H9 (cell line): ENCODE measurements at regions not wholly inside any gene's neighbourhood (a gene's known extent, or its start where the extent isn't known, plus 50 kb on each side); places are given as distances from the start of the nearest gene placed in this dataset.

Experiments used
- DNase-seq: peaks from one replicate; pipeline ENCODE4 v3.0.0-alpha.2; 2017
- H2AFZ ChIP-seq: one replicate; pipeline ENCODE4 v1.6.1; 2013; ENCODE audit warnings: mild to moderate bottlenecking, low read length, control low read depth, moderate library complexity
- H2AK5ac ChIP-seq: 2 replicates; pipeline ENCODE4 v1.6.1; 2013; ENCODE audit warnings: low read length, control low read depth, mixed read lengths; ENCODE audit not compliant: insufficient read length
- H2BK120ac ChIP-seq: one replicate; pipeline ENCODE4 v1.6.1; 2013; ENCODE audit warnings: low read depth, mild to moderate bottlenecking, low read length, control low read depth, inconsistent platforms; ENCODE audit not compliant: poor library complexity, severe bottlenecking
- H2BK12ac ChIP-seq: 2 replicates; pipeline ENCODE4 v1.6.1; 2013; ENCODE audit warnings: low read length, control low read depth, mixed read lengths, low read depth; ENCODE audit not compliant: insufficient read length
- H2BK15ac ChIP-seq: 2 replicates; pipeline ENCODE4 v1.6.1; 2013; ENCODE audit warnings: low read depth, low read length, control low read depth
- H2BK20ac ChIP-seq: one replicate; pipeline ENCODE4 v1.6.1; 2013; ENCODE audit warnings: low read depth, mild to moderate bottlenecking, low read length, control low read depth, inconsistent platforms; ENCODE audit not compliant: poor library complexity, severe bottlenecking
- H2BK5ac ChIP-seq: 2 replicates; pipeline ENCODE4 v1.6.1; 2013; ENCODE audit warnings: low read length, control low read depth, mixed read lengths; ENCODE audit not compliant: insufficient read length
- H3K14ac ChIP-seq: 2 replicates; pipeline ENCODE4 v1.6.1; 2013; ENCODE audit warnings: low read length, control low read depth; ENCODE audit not compliant: insufficient read depth
- H3K18ac ChIP-seq: 2 replicates; pipeline ENCODE4 v1.6.1; 2013; ENCODE audit warnings: low read depth, mild to moderate bottlenecking, mixed read lengths, low read length, control low read depth; ENCODE audit not compliant: insufficient read length
- H3K23ac ChIP-seq: 2 replicates; pipeline ENCODE4 v1.6.1; 2013; ENCODE audit warnings: low read length, control low read depth, mixed read lengths, low read depth; ENCODE audit not compliant: insufficient read length
- H3K23me2 ChIP-seq: 2 replicates; pipeline ENCODE4 v1.6.1; 2013; ENCODE audit warnings: low read depth, mild to moderate bottlenecking, mixed read lengths, low read length, control low read depth; ENCODE audit not compliant: insufficient read length, poor library complexity, severe bottlenecking
- H3K27ac ChIP-seq: 2 replicates; pipeline ENCODE4 v1.5.1; 2013; ENCODE audit warnings: low read length, control low read depth, mixed read lengths, low read depth; ENCODE audit not compliant: insufficient read length
- H3K27me3 ChIP-seq: 2 replicates; pipeline ENCODE4 v1.6.1; 2013; ENCODE audit warnings: low read length, control low read depth, inconsistent platforms; ENCODE audit not compliant: insufficient read depth
- H3K4ac ChIP-seq: 2 replicates; pipeline ENCODE4 v1.6.1; 2013; ENCODE audit warnings: low read depth, mild to moderate bottlenecking, control low read depth, inconsistent platforms, low read length, moderate library complexity
- H3K4me1 ChIP-seq: 2 replicates; pipeline ENCODE4 v1.6.1; 2013; ENCODE audit warnings: low read length, control low read depth, inconsistent platforms; ENCODE audit not compliant: insufficient read depth
- H3K4me2 ChIP-seq: 2 replicates; pipeline ENCODE4 v1.6.1; 2013; ENCODE audit warnings: low read length, control low read depth, mixed read lengths; ENCODE audit not compliant: insufficient read length, insufficient read depth
- H3K56ac ChIP-seq: 2 replicates; pipeline ENCODE4 v1.6.1; 2013; ENCODE audit warnings: low read depth, mild to moderate bottlenecking, mixed read lengths, low read length, control low read depth; ENCODE audit not compliant: insufficient read length
- H3K79me1 ChIP-seq: 2 replicates; pipeline ENCODE4 v1.6.1; 2013; ENCODE audit warnings: low read depth, mild to moderate bottlenecking, moderate library complexity, low read length, control low read depth, inconsistent platforms; ENCODE audit not compliant: insufficient read depth, poor library complexity, severe bottlenecking
- H3K79me2 ChIP-seq: 2 replicates; pipeline ENCODE4 v1.6.1; 2013; ENCODE audit warnings: low read length, control low read depth, inconsistent platforms; ENCODE audit not compliant: insufficient read depth
- H3K9ac ChIP-seq: 2 replicates; pipeline ENCODE4 v1.6.1; 2013; ENCODE audit warnings: low read length, control low read depth, mixed read lengths; ENCODE audit not compliant: insufficient read length; ENCODE audit errors: extremely low read depth
- H3K9me3 ChIP-seq: one replicate; pipeline ENCODE4 v1.6.1; 2013; ENCODE audit warnings: low read depth, low read length, inconsistent platforms; ENCODE audit not compliant: control insufficient read depth
- H3T11ph ChIP-seq: one replicate; pipeline ENCODE4 v1.6.1; 2013; ENCODE audit warnings: mild to moderate bottlenecking, low read length, control low read depth, inconsistent platforms
- H4K20me1 ChIP-seq: one replicate; pipeline ENCODE4 v1.6.1; 2013; ENCODE audit not compliant: control insufficient read depth, insufficient read length, insufficient read depth
- H4K5ac ChIP-seq: 2 replicates; pipeline ENCODE4 v1.6.1; 2013; ENCODE audit warnings: low read depth, mild to moderate bottlenecking, mixed read lengths, low read length, control low read depth; ENCODE audit not compliant: insufficient read length
- H4K8ac ChIP-seq: replicated peaks from 2 replicates; pipeline ENCODE4 v1.6.1; 2013; ENCODE audit warnings: low read length, control low read depth, mixed read lengths, low read depth; ENCODE audit not compliant: insufficient read length
- H4K91ac ChIP-seq: 2 replicates; pipeline ENCODE4 v1.6.1; 2013; ENCODE audit warnings: low read depth, mild to moderate bottlenecking, moderate library complexity, mixed read lengths, low read length, control low read depth; ENCODE audit not compliant: insufficient read length
- H3K27ac Mint-ChIP-seq, 3 experiments: 2 replicates in 2 of 3; 3 replicates in 1 of 3; pipeline ENCODE4 v1.8.0; 2020 to 2021; ENCODE audit warnings: mixed read lengths in 3 of 3, mild to moderate bottlenecking in 1 of 3, moderate library complexity in 1 of 3
- H3K27me3 Mint-ChIP-seq: 2 replicates; pipeline ENCODE4 v1.8.0; 2021; ENCODE audit warnings: low read depth, mild to moderate bottlenecking, moderate library complexity, mixed read lengths
- H3K36me3 Mint-ChIP-seq, 3 experiments: 2 replicates in 2 of 3; 3 replicates in 1 of 3; pipeline ENCODE4 v1.8.0; 2020 to 2021; ENCODE audit warnings: low read depth in 3 of 3, mixed read lengths in 3 of 3; ENCODE audit not compliant: insufficient read depth in 1 of 3
- H3K4me1 Mint-ChIP-seq, 2 experiments: 2 replicates each; pipeline ENCODE4 v1.8.0; 2020; ENCODE audit warnings: mixed read lengths in 2 of 2
- H3K4me3 Mint-ChIP-seq, 2 experiments: 2 replicates in 1 of 2; 3 replicates in 1 of 2; pipeline ENCODE4 v1.8.0; 2020 to 2021; ENCODE audit warnings: mild to moderate bottlenecking in 2 of 2, mixed read lengths in 2 of 2, moderate library complexity in 1 of 2
- H3K9me3 Mint-ChIP-seq, 2 experiments: 2 replicates in 1 of 2; 3 replicates in 1 of 2; pipeline ENCODE4 v1.8.0; 2020; ENCODE audit warnings: mild to moderate bottlenecking in 2 of 2, mixed read lengths in 2 of 2, moderate library complexity in 1 of 2
- WGBS: extraction: QIAGEN DNeasy Blood & Tissue Kit; methylation state at CpG from one replicate; pipeline ENCODE4 v1.1.7; 2013; ENCODE audit warnings: missing lambda C conversion rate, low lambda C conversion rate, mixed read lengths; ENCODE audit not compliant: insufficient read length; ENCODE audit errors: extremely low coverage; 5-methylcytosine and 5-hydroxymethylcytosine counted together
- TF ChIP-seq, protein P1 (sequence below): fragments of 200-600 bp; sonication (generic); conservative IDR thresholded peaks from 3 replicates; pipeline ENCODE4 v1.8.0; 2021; ENCODE audit warnings: antibody characterized with exemption, mild to moderate bottlenecking

DNA sequence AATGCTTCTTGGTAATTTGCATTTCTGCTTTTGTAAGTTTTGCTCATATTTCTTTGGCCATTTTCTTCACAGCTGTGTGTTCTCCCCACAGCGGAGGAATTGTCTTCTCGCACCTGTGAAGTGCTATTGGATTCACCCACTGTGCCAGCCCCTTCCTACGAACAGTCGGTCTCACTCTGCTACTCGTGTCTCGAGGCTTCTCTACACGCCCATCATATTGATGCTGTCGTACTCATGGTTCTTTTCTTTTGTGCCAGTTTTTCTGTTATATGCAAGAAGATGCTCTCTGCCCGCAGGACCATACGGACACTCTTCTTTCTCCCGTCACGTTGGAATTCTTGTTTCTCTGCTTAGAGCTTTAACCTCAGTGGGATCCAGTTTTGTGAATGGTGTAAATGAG lies 200.3 kb downstream of the DLL1 start:
- H2BK15ac ChIP-seq = no peak overlapping the region
- no peak overlapping the region for H3K23ac ChIP-seq
- Mint-ChIP-seq H3K4me1 (no peaks in the 10 kb centered on the region), H3K4me3 (no peak overlapping the region), H3K9me3 (peaks cover 0 to 2% of the 10 kb centered on the region in 2 experiments; a peak in 2 of 5 replicates), H3K36me3 (no peaks in the 10 kb centered on the region), H3K27ac (no peak overlapping the region), H3K27me3 (peaks cover 4% of the 10 kb centered on the region)
- H2BK20ac ChIP-seq = no peak overlapping the region
- H2AK5ac ChIP-seq = no peak overlapping the region
- H4K91ac ChIP-seq = no peak overlapping the region
- H2BK5ac ChIP-seq = no peak overlapping the region
- H3K27me3 ChIP-seq = no peaks in the 10 kb centered on the region
- no peaks in the 10 kb centered on the region for H3K79me1 ChIP-seq
- no peak overlapping the region for H3K27ac ChIP-seq
- H3K18ac ChIP-seq = no peak overlapping the region
- H2BK12ac ChIP-seq = no peak overlapping the region
- DNase-seq = no peak
- no peaks in the 10 kb centered on the region for H3K9me3 ChIP-seq
- WGBS = no CpG with 5 or more reads among the region's 12 CpGs
- H3K23me2 ChIP-seq = no peaks in the 10 kb centered on the region
- no peak overlapping the region for H4K5ac ChIP-seq
- H3K4me1 ChIP-seq = no peaks in the 10 kb centered on the region
- H3K14ac ChIP-seq = no peak overlapping the region; the same call in 1 of the 2 replicates
- no peak overlapping the region for H3T11ph ChIP-seq
- no peak overlapping the region for H2AFZ ChIP-seq
- no peaks in the 10 kb centered on the region for H4K20me1 ChIP-seq
- no peak overlapping the region for H3K4ac ChIP-seq
- H3K79me2 ChIP-seq = no peaks in the 10 kb centered on the region
- no peak overlapping the region for H4K8ac ChIP-seq
- TF ChIP-seq, protein P1, sequence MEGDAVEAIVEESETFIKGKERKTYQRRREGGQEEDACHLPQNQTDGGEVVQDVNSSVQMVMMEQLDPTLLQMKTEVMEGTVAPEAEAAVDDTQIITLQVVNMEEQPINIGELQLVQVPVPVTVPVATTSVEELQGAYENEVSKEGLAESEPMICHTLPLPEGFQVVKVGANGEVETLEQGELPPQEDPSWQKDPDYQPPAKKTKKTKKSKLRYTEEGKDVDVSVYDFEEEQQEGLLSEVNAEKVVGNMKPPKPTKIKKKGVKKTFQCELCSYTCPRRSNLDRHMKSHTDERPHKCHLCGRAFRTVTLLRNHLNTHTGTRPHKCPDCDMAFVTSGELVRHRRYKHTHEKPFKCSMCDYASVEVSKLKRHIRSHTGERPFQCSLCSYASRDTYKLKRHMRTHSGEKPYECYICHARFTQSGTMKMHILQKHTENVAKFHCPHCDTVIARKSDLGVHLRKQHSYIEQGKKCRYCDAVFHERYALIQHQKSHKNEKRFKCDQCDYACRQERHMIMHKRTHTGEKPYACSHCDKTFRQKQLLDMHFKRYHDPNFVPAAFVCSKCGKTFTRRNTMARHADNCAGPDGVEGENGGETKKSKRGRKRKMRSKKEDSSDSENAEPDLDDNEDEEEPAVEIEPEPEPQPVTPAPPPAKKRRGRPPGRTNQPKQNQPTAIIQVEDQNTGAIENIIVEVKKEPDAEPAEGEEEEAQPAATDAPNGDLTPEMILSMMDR = no peak
- no peak overlapping the region for H3K56ac ChIP-seq
- no peak overlapping the region for H3K4me2 ChIP-seq
- no peak overlapping the region for H2BK120ac ChIP-seq
- no peak overlapping the region for H3K9ac ChIP-seq
